ENCODE measurements at regions not wholly inside any gene's neighbourhood (a gene's known extent, or its start where the extent isn't known, plus 50 kb on each side); places are given as distances from the start of the nearest gene placed in this dataset.

DNA sequence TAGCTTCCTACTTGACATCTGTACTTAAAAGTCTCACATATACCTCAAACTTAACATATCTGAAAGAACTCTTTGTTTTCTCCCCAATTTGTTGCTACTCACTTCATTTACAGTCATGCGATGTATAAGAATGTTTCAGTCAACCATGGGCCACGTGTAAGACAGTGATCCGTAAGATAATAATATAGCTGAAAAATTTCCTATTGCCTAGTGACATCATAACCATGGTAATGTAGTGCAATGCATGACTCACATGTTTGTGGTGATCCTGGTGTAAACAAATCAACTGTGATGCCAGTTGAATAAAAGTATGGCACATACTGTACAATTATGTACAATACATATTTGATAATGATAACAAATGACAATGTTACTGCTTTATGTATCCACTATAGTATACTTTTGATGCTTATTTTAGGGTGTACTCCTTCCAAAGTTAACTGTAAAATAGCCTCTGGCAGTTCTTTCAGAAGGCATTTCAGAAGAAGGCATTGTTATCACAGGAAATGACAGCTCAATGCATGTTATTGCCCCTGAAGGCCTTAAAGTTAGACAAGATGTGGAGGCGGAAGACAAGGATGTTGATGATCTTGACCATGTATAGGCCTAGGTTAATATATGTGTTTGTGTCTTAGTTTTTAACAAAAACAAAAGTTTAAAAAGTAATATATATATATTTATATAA is 579.0 kb downstream of the EPHA7 start:
- no peak for DNase-seq (ENCODE audit: low read depth, low spot score)
- no CpG with 5 or more reads among the region's 4 CpGs for WGBS (ENCODE audit: insufficient coverage, insufficient read length)
- Histone ChIP-seq H3K4me3 (ENCODE audit: low read length) (no peak overlapping the region), H3K27ac (ENCODE audit: low read length) (no peak overlapping the region), H3K4me1 (ENCODE audit: control insufficient read depth, insufficient read depth, low read length) (no peaks in the 10 kb centered on the region), H3K27me3 (ENCODE audit: control insufficient read depth, insufficient read depth, low read length) (peaks cover 1% of the 10 kb centered on the region; the same call in 1 of the 2 replicates), H3K36me3 (ENCODE audit: control insufficient read depth, insufficient read depth, low read length) (no peaks in the 10 kb centered on the region), H3K9me3 (ENCODE audit: control insufficient read depth, insufficient read depth, low read length) (no peaks in the 10 kb centered on the region)

DNA sequence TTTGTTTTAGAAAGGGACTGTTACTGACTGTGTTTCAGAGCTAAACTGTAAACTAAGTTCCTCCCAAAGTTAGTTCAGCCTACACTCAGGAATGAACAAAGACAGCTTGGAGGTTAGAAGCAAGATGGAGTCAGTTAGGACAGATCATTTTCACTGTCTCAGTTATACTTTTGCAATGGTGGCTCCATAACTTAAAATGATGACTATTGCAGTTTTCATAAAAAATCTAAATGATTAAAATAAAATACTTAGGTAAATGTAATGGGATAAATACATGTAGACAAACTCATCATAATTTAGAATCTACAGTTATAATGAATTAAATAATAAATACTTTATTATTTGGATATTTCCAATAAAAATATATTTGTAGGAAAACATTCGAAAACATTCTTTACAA is 590.6 kb downstream of the EPHA7 start:
- Histone ChIP-seq H3K27ac (ENCODE audit: low read length) (no peak overlapping the region), H3K36me3 (ENCODE audit: control insufficient read depth, insufficient read depth, low read length) (no peaks in the 10 kb centered on the region), H3K9me3 (ENCODE audit: control insufficient read depth, insufficient read depth, low read length) (no peaks in the 10 kb centered on the region), H3K4me3 (ENCODE audit: low read length) (no peak overlapping the region), H3K4me1 (ENCODE audit: control insufficient read depth, insufficient read depth, low read length) (no peaks in the 10 kb centered on the region), H3K27me3 (ENCODE audit: control insufficient read depth, insufficient read depth, low read length) (no peaks in the 10 kb centered on the region)
- no CpG with 5 or more reads among the region's 1 CpG for WGBS (ENCODE audit: insufficient coverage, insufficient read length)
- no peak for DNase-seq (ENCODE audit: low read depth, low spot score)

DNA sequence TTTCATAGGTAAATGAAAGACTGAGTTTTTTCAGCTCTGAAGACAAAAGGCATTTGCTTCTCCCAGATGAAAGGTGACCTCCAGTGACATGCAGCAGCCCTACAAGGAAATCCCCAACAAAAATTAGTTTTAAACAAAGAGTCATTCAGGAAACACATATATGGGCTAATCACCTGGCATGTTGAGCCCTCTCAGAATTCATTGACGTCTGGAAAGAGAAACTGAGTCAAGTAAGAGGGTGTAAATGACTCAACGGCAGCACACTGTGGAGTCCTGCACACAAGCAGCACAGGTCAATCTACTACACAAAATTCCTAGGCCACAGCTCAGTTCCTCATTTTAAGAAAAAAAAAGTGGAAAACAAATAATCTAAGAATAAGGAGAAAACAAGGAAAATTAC is 592.3 kb downstream of the EPHA7 start:
- Histone ChIP-seq H3K27ac (ENCODE audit: low read length) (no peak overlapping the region), H3K4me3 (ENCODE audit: low read length) (no peak overlapping the region), H3K4me1 (ENCODE audit: control insufficient read depth, insufficient read depth, low read length) (no peaks in the 10 kb centered on the region), H3K27me3 (ENCODE audit: control insufficient read depth, insufficient read depth, low read length) (no peaks in the 10 kb centered on the region), H3K9me3 (ENCODE audit: control insufficient read depth, insufficient read depth, low read length) (no peaks in the 10 kb centered on the region), H3K36me3 (ENCODE audit: control insufficient read depth, insufficient read depth, low read length) (no peaks in the 10 kb centered on the region)
- no CpG with 5 or more reads among the region's 2 CpGs for WGBS (ENCODE audit: insufficient coverage, insufficient read length)
- DNase-seq (ENCODE audit: low read depth, low spot score) = no peak

DNA sequence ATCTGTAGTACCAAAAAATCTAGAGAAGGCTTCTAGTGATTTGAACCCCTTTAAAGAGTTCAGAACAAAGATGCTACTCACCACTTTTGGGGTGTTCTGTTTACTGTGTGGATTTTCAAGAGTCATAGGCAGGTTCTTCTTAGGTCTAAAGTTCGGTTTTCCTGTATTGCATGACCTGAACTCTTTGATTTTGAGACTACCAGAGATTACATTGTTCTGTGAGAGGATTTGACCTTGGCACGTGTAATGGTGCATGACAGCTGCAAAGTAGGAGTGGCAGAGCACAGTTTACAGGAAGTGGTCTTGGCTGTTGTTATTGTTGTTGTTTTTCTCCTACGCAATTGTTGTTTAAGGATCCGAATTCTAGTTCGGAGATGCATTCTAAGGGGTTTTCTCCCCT is 592.7 kb downstream of the EPHA7 start:
- Histone ChIP-seq H3K27ac (ENCODE audit: low read length) (no peak overlapping the region), H3K36me3 (ENCODE audit: control insufficient read depth, insufficient read depth, low read length) (no peaks in the 10 kb centered on the region), H3K4me3 (ENCODE audit: low read length) (no peak overlapping the region), H3K4me1 (ENCODE audit: control insufficient read depth, insufficient read depth, low read length) (no peaks in the 10 kb centered on the region), H3K9me3 (ENCODE audit: control insufficient read depth, insufficient read depth, low read length) (no peaks in the 10 kb centered on the region), H3K27me3 (ENCODE audit: control insufficient read depth, insufficient read depth, low read length) (no peaks in the 10 kb centered on the region)
- WGBS (ENCODE audit: insufficient coverage, insufficient read length) = no CpG with 5 or more reads among the region's 5 CpGs
- no peak for DNase-seq (ENCODE audit: low read depth, low spot score)

DNA sequence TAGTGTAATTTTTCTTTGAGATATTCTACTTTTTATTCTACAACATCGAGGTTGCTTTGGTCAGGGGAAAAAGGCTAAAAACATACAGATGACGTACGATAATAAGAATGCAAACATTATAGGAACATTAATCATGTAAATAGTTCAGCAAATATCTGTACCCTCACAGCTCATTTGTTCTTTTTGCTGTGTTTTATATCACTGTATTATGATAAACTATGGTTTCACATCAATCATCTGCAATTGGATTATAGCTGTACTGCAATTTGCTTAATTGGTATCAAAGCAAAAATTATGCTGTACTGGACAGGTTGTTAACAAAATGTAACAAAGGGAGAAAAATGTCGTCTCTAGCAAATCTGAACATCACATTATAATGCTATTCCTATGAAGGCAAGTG is 597.1 kb downstream of the EPHA7 start:
- Histone ChIP-seq H3K9me3 (ENCODE audit: control insufficient read depth, insufficient read depth, low read length) (no peaks in the 10 kb centered on the region), H3K36me3 (ENCODE audit: control insufficient read depth, insufficient read depth, low read length) (no peaks in the 10 kb centered on the region), H3K27me3 (ENCODE audit: control insufficient read depth, insufficient read depth, low read length) (no peaks in the 10 kb centered on the region), H3K4me1 (ENCODE audit: control insufficient read depth, insufficient read depth, low read length) (no peaks in the 10 kb centered on the region), H3K27ac (ENCODE audit: low read length) (no peak overlapping the region), H3K4me3 (ENCODE audit: low read length) (no peak overlapping the region)
- no peak for DNase-seq (ENCODE audit: low read depth, low spot score)
- WGBS (ENCODE audit: insufficient coverage, insufficient read length) = no CpG with 5 or more reads among the region's 4 CpGs

DNA sequence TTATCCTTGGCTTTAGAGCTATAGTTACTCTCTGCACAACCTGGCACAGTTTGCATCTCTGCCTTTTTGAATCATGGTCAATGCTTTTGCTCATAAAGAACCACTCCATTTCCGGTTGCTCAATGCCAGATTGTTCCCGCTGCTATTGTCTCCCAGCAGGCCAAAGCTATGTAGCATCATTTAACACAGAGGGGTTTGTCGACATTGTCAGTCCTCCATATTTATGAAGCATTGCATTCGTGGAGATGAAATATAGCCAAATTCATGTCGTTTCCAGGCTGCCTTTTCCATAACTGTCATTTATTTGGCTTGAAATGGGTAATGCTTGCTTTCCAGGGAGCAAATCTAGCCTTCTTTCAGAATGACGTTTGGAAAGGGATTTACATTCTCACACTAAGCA is 598.8 kb downstream of the EPHA7 start:
- WGBS (ENCODE audit: insufficient coverage, insufficient read length) = no CpG with 5 or more reads among the region's 6 CpGs
- no peak overlapping the region for H3K27ac ChIP-seq (ENCODE audit: low read length)

DNA sequence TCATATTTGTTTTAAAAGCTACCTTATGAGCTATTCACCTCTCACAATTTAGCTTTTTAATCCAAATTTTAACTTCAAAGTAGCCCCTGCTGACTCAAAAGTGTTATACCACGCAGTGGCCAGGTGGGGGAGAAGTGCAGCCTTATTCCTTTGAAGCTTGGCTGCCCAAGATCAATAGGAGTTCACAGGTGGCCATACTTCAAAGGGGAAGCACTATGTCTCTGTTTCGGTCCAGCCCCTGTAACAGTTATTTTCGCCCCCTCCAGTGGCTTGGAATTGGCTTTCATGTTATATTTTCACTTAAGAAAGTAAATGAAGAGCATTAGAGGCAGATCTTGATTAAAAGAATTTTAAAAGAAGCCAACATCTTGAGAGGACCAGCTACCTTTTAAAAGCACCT is 608.4 kb downstream of the EPHA7 start:
- H3K4me3 ChIP-seq (ENCODE audit: low read length) = no peak overlapping the region
- DNase-seq (ENCODE audit: low read depth, low spot score) = peak; percentile 47
- H3K27ac ChIP-seq (ENCODE audit: low read length) = no peak overlapping the region
- no peaks in the 10 kb centered on the region for H3K9me3 ChIP-seq (ENCODE audit: control insufficient read depth, insufficient read depth, low read length)
- WGBS (ENCODE audit: insufficient coverage, insufficient read length) = no CpG with 5 or more reads among the region's 3 CpGs
- H3K27me3 ChIP-seq (ENCODE audit: control insufficient read depth, insufficient read depth, low read length) = no peaks in the 10 kb centered on the region
- H3K4me1 ChIP-seq (ENCODE audit: control insufficient read depth, insufficient read depth, low read length) = no peaks in the 10 kb centered on the region
- no peaks in the 10 kb centered on the region for H3K36me3 ChIP-seq (ENCODE audit: control insufficient read depth, insufficient read depth, low read length)

More for the DNA sequence above, 598.8 kb downstream of the EPHA7 start:
- Histone ChIP-seq H3K27me3 (ENCODE audit: control insufficient read depth, insufficient read depth, low read length) (no peaks in the 10 kb centered on the region), H3K4me1 (ENCODE audit: control insufficient read depth, insufficient read depth, low read length) (no peaks in the 10 kb centered on the region), H3K36me3 (ENCODE audit: control insufficient read depth, insufficient read depth, low read length) (no peaks in the 10 kb centered on the region), H3K9me3 (ENCODE audit: control insufficient read depth, insufficient read depth, low read length) (no peaks in the 10 kb centered on the region), H3K4me3 (ENCODE audit: low read length) (no peak overlapping the region)
- no peak for DNase-seq (ENCODE audit: low read depth, low spot score)

DNA sequence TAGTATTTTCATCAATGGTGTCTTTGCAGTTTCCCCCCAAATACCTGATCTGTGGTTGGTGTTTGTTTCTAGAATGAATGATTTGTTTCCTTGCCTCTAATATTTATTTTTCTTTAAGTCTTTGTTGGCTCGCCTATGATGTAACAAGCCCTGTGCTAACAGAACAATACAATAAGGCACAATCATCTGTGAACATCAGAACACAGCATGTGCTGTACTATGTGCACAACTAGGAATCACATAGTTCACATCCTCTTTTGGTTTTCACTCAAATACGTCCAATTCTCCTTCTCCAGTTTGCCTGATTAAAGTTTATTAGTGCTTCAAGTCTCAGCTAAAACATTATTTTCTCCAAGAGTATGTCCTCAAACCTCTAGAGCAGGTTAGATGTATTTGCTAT is 613.1 kb downstream of the EPHA7 start:
- no peaks in the 10 kb centered on the region for H3K4me1 ChIP-seq (ENCODE audit: control insufficient read depth, insufficient read depth, low read length)
- WGBS (ENCODE audit: insufficient coverage, insufficient read length) = no CpG with 5 or more reads among the region's 2 CpGs
- no peak for DNase-seq (ENCODE audit: low read depth, low spot score)
- no peaks in the 10 kb centered on the region for H3K36me3 ChIP-seq (ENCODE audit: control insufficient read depth, insufficient read depth, low read length)
- H3K9me3 ChIP-seq (ENCODE audit: control insufficient read depth, insufficient read depth, low read length) = no peaks in the 10 kb centered on the region
- no peak overlapping the region for H3K4me3 ChIP-seq (ENCODE audit: low read length)
- H3K27ac ChIP-seq (ENCODE audit: low read length) = no peak overlapping the region
- no peaks in the 10 kb centered on the region for H3K27me3 ChIP-seq (ENCODE audit: control insufficient read depth, insufficient read depth, low read length)

DNA sequence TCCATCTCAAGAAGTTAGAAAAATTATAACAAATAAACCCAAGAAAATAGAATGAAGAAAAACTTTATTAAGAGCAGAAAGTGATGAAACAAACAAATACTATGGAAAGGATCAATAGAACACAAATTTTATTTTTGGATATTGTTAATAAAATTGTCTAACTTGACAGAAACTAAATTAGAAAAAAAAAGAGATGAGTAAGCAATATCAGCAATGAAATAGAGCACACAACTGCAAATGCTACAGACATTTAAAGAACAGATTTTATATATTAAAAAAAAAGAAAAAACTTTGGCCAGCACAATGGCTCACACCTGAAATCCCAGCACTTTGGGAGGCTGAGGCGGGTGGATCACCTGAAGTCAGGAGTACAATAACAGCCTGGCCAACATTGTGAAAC is 628.0 kb downstream of the EPHA7 start:
- no peaks in the 10 kb centered on the region for H3K9me3 ChIP-seq (ENCODE audit: control insufficient read depth, insufficient read depth, low read length)
- WGBS (ENCODE audit: insufficient coverage, insufficient read length) = no CpG with 5 or more reads among the region's 1 CpG
- no peak overlapping the region for H3K27ac ChIP-seq (ENCODE audit: low read length)
- H3K4me1 ChIP-seq (ENCODE audit: control insufficient read depth, insufficient read depth, low read length) = no peaks in the 10 kb centered on the region
- H3K4me3 ChIP-seq (ENCODE audit: low read length) = no peak overlapping the region
- no peaks in the 10 kb centered on the region for H3K27me3 ChIP-seq (ENCODE audit: control insufficient read depth, insufficient read depth, low read length)
- no peak for DNase-seq (ENCODE audit: low read depth, low spot score)
- no peaks in the 10 kb centered on the region for H3K36me3 ChIP-seq (ENCODE audit: control insufficient read depth, insufficient read depth, low read length)

DNA sequence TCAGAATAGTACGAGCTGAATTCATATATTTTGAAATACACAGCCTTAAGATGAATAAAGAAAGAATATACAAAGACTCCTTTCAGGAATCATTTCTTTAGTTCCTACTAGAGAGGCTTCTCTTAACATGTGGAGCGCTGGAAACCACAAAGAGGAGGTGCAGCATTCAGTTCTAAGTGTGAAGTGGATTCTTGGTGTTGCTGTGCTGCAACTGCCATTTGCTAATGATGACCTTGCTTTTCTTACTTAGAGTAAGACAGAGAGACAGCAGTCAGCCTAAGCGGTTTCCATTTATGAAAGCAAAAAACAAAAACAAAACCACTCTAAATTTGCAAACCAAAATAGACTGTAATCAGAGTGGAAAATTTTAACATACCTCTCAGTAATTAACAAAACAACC is 629.0 kb downstream of the EPHA7 start:
- Histone ChIP-seq H3K27ac (ENCODE audit: low read length) (no peak overlapping the region), H3K27me3 (ENCODE audit: control insufficient read depth, insufficient read depth, low read length) (no peaks in the 10 kb centered on the region), H3K9me3 (ENCODE audit: control insufficient read depth, insufficient read depth, low read length) (no peaks in the 10 kb centered on the region), H3K36me3 (ENCODE audit: control insufficient read depth, insufficient read depth, low read length) (no peaks in the 10 kb centered on the region), H3K4me3 (ENCODE audit: low read length) (no peak overlapping the region), H3K4me1 (ENCODE audit: control insufficient read depth, insufficient read depth, low read length) (no peaks in the 10 kb centered on the region)
- no CpG with 5 or more reads among the region's 3 CpGs for WGBS (ENCODE audit: insufficient coverage, insufficient read length)
- DNase-seq (ENCODE audit: low read depth, low spot score) = no peak

DNA sequence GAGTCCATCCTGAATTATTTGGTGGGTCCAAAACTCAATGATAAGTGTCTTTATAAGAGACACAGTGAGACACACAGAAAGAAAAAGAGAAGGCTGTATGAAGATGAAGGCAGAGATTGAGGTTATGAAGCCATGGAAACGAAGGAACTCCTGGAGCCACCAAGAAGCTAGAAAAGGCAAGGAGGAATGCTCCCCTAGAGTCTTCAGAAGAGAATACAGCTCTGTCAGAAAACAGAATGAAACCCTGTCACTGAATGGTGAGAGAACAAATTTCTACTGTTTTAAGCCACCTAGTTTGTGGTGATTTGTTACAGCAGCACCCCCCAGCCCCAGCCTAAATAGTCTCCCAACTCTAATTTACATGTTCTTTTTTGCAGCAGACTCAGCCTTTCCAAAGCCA is 635.1 kb downstream of the EPHA7 start:
- no peaks in the 10 kb centered on the region for H3K27me3 ChIP-seq (ENCODE audit: control insufficient read depth, insufficient read depth, low read length)
- no peaks in the 10 kb centered on the region for H3K36me3 ChIP-seq (ENCODE audit: control insufficient read depth, insufficient read depth, low read length)
- whole genome bisulfite sequencing (ENCODE audit: insufficient coverage, insufficient read length) = no CpG with 5 or more reads among the region's 1 CpG
- no peak overlapping the region for H3K27ac ChIP-seq (ENCODE audit: low read length)
- no peak overlapping the region for H3K4me3 ChIP-seq (ENCODE audit: low read length)
- no peaks in the 10 kb centered on the region for H3K9me3 ChIP-seq (ENCODE audit: control insufficient read depth, insufficient read depth, low read length)
- no peak for DNase-seq (ENCODE audit: low read depth, low spot score)
- H3K4me1 ChIP-seq (ENCODE audit: control insufficient read depth, insufficient read depth, low read length) = no peaks in the 10 kb centered on the region; the same call in 1 of the 2 replicates

Measured in iPS DF 6.9 (cell line).